Fibroblast of the conjunctiva (primary cell): ENCODE measurements at regions not wholly inside any gene's neighbourhood (a gene's known extent, or its start where the extent isn't known, plus 50 kb on each side); places are given as distances from the start of the nearest gene placed in this dataset.

ENCODE experiments used
- DNase-seq: peaks from one replicate; pipeline ENCODE4 v3.0.0-alpha.2; 2010; ENCODE audit warnings: low read depth

GRCh38 chr21:38196036-38196435, 60.8 kb upstream of the KCNJ15 start:
- no peak for DNase-seq

GRCh38 chr21:38202811-38203210, 54.0 kb upstream of the KCNJ15 start:
- DNase-seq = no peak

GRCh38 chr21:38203229-38203628, 53.6 kb upstream of the KCNJ15 start:
- DNase-seq = no peak

- no peak for DNase-seq
Measured at GRCh38 chr21:38205940-38206339, 50.9 kb upstream of the KCNJ15 start.

GRCh38 chr21:38206646-38207045, 50.1 kb upstream of the KCNJ15 start:
- DNase-seq = no peak
